Muscle of arm (tissue), 1 donor: ENCODE measurements at regions not wholly inside any gene's neighbourhood (a gene's known extent, or its start where the extent isn't known, plus 50 kb on each side); places are given as distances from the start of the nearest gene placed in this dataset.

Experiments
- DNase-seq: peaks from one replicate; pipeline ENCODE4 v3.0.0-alpha.2; 2013

DNA sequence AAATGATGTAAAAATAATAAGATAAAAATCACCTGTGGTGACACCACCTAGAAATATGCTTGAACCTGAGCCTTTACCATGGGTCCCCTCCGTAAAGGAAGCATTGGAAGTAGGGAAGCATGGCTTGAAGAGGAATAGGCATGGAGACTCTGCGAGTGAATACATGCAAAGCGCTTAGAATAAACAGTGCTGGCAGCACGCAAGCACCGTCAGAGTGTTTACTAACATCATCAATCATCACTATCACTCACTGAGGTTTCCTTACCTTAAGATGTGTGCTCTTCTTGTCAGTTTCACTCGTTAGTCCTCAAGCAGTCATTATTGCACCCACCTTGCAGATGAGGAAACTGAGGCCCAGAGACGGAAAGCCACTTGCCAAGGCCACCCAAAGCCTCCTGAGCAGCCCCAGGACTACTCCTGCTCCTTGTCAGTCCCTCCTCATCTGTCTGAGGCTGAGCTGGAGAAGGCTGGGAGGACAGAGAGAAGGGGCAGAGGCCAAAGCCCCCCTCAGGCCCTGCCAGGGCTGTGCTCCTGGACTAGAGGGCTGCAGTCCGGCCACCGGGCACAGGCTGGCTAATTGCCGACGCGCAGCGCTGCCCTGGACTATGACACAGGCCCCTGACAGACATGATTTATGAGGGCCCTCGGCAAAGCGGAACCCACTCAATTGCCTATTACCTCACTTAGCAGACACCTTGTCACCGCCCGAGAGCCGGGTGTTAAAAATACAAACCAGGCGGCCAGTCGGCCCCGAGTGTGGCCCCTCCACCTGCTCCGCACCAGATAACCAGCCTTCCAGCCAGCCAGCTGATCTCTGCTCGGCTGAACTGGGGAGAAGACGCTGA, 168.9 kb downstream of the MN1 start:
- DNase-seq = no peak

DNA sequence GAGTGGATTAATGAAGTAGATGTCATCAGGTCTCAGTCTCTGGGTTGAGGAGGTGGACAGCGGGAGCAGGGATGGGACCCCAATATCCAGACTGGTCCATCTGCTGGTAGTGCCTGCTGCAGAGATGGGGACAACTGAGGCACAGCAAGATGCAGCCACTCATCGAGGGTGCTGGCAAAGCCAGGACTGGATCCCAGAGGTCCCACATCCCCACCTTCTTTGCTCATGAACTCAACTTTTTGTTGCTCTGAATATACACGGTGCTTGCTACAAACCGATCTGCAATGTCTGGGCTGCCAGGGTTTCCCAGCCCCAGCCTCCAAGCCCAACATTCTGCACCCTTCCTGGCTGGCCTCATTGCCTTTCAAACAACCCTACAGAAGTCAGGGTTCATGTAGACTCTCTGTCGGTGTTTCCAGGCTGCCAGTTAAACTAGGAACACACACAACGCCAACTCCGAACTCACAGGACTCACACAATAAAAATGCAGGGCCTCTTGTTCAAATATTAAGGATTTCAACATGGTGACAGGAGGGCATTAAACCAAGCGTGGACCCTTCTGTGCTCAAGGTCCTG, 168.2 kb downstream of the MN1 start:
- DNase-seq = no peak

DNA sequence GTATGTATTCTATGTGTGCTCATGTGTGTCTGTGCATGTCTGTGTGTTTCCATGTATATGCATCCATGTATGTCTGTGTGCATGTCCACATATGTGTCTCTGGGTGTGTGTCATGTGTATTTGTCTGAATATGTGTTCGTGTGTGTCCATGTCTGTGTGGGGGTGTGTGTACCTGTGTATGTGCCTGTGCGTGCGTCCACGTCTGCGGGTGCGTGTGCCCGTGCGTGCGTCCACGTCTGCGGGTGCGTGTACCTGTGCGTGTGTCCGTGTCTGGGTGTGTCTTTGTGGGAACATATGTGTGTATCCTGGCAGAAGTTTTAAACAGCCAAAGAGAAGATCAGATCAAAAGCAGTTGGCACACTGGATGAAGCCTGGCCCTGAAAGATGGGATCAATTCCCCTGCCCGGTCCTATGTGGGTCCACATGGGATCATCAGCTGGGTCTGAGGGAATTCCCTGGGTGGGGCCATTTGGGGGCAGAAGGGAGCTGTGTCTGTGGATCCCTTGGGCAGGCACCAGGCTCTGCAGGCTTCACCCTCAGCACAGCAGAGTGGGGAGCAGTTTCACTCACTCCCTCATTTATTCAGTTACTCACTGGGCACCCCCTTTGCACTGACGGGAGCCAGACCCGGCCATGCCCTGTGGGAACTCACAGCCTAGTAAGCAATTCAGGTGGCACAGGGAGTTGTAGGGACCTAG, 167.4 kb downstream of the MN1 start:
- no peak for DNase-seq

GRCh38 chr22:27635435-27635834, 166.1 kb downstream of the MN1 start:
- DNase-seq = no peak

GRCh38 chr22:27635852-27636251, 165.7 kb downstream of the MN1 start:
- no peak for DNase-seq

DNA sequence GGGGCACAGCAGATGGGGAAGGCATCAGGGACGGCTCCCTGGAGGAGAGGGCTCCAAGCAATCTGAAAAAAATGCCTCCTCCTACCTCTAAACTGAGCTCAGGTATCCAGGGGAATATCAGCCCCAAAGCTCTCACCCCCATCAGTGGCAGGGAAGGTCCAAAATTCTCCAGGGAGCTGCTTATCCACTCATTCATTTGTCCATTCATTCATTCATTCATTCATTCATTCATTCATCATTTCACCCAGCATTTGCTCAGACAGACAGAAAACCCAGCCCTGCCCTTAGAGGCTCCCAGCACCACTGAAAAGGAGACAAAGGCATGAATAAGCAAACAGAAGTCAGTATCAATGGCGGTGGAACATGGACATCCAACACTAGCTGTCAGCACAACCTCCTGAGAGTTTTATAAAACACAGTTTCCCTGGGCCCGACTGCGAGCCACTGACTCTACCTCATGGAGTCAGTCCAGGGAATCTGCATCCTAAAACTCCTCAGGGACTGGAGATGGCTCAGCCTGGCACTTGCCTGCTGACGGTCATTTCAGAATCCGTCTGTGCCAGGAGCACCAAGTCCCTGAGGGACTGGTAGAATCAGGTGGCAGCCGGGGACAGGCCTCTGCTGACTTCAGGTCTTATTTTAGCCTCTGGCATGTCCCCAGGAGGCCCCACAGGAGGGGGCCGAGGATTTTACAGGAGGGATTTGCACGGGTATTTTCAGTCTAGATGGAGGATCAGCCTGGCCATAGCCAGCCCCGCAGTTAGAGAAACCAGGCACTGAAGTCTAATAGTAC, 164.6 kb downstream of the MN1 start:
- DNase-seq = no peak

- DNase-seq = no peak
Observed at GRCh38 chr22:27637604-27638003, 164.0 kb downstream of the MN1 start.

GRCh38 chr22:27638329-27639233, 163.0 kb downstream of the MN1 start:
- DNase-seq = no peak

- DNase-seq = peak; percentile 67
Observed at GRCh38 chr22:27639248-27640086, 162.1 kb downstream of the MN1 start.

GRCh38 chr22:27641049-27641795, 160.3 kb downstream of the MN1 start:
- no peak for DNase-seq

GRCh38 chr22:27642104-27642800, 159.3 kb downstream of the MN1 start:
- no peak for DNase-seq

- DNase-seq = no peak
Observed at GRCh38 chr22:27643907-27644306, 157.6 kb downstream of the MN1 start.

DNA sequence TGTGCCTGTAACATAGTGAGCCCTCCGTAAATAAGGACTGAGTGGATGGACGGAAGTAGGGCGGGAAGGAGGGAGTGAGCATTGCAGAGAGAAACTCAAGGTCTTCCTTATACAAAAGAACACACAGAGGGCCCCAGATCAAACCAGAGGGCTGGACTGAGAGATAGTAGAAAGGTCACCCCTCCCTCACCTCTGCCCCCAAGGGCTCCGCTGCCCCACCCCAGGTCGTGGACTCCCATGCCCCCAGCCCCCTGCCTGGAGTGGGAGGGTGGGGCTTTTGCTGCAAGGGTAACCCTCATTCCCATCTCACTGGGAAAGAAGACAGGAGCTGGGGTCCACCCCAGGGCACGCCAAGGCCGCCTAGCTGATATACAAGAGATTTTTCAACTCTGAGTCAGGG, 157.0 kb downstream of the MN1 start:
- DNase-seq = no peak

DNA sequence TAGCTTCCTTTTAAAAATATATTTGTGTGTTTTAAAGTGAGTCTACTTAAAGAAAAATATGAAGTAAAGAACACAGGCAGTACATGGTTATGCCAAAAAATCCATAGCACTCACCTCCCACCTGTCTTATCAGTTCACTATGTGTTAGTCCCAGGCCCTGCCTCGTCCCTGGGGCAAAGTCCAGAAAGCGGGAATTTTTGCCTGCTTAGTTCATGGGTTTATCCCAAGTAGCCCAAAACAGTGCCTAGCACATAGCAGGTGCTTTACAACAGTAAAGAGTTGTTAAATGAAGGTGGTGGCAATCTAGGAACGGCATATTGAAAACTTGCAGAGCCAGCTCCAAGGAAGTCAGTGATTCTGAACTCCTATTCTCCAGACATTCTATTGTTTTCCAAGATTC, 154.0 kb downstream of the MN1 start:
- no peak for DNase-seq

GRCh38 chr22:27648074-27648473, 153.5 kb downstream of the MN1 start:
- DNase-seq = no peak

GRCh38 chr22:27648853-27649252, 152.7 kb downstream of the MN1 start:
- DNase-seq = no peak

DNA sequence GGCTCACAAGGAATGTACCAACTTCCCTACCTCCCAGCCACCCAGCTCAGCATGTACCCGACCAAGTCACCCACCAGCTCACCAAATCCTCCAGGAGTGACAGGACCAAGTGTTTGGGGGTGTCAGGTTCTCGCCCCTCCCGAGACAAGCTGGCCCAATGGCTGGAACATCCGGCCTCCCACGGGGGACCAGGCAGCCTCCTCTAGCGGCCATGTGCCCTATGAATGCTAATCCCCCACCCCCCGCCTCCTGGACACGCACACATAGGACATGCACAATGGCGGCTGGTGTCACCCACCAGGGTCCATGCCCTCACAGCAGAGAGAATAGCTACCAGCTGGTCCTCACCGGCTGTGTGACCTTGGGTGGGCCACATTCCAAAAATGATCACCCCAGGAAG, 151.0 kb downstream of the MN1 start:
- no peak for DNase-seq

DNA sequence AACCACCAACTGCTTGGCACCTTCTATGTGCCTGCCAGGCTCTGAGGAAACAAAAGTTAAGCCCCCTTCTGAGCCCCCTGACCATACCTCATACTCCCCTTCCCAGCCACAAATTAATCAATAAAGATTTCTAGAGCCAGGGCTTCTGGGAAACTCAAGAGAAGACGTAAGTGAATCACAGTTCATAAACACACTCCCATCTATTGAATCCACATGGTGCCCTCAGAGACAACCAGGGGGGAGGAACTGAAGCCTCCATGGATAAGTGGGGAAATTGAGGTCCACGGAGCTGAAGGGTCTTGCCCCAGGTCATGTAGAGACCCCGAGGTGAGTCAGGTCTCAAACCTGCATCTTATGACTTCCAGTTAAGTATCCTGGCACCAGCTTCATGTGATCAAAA, 150.6 kb downstream of the MN1 start:
- no peak for DNase-seq

DNA sequence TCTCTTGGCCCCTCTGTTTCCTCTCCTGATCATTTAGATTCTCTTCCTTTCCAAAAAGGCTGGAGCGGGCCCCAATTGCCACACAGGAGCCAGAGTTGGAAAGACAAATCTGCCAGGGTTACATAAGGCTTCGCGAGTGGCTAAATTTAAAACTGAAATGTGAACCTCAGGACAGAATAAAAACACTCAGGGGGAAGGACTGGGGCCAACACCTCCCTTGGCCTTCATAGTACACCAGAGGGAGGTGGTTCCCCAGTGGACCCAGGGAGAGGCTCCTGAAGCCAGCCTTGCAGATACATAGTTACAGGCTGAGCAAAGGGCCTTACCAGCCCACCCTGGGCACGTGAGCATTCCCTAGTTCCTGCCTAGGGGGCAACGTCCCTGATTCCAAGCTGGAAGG, 150.1 kb downstream of the MN1 start:
- DNase-seq = no peak
